IMR-90 (cell line): ENCODE measurements at regions not wholly inside any gene's neighbourhood (a gene's known extent, or its start where the extent isn't known, plus 50 kb on each side); places are given as distances from the start of the nearest gene placed in this dataset.

ENCODE experiments used
- CEBPB ChIP-seq: IDR thresholded peaks from 2 replicates; pipeline ENCODE4 v1.6.1; 2012; ENCODE audit warnings: low read depth, low read length, improper control_type of control experiment
- ELK1 ChIP-seq: fragments of 150-350 bp; IDR thresholded peaks from 2 replicates; pipeline ENCODE4 v1.6.1; 2016; ENCODE audit warnings: low read depth, mild to moderate bottlenecking, low read length, moderate library complexity, borderline replicate concordance
- MAFK ChIP-seq: IDR thresholded peaks from 2 replicates; pipeline ENCODE4 v1.6.1; 2012; ENCODE audit warnings: low read depth, low read length, improper control_type of control experiment
- MAZ ChIP-seq: IDR thresholded peaks from 2 replicates; pipeline ENCODE4 v1.6.1; 2012; ENCODE audit warnings: low read depth, mild to moderate bottlenecking, low read length, improper control_type of control experiment, moderate library complexity, borderline replicate concordance
- MXI1 ChIP-seq: IDR thresholded peaks from 2 replicates; pipeline ENCODE4 v1.6.1; 2012; ENCODE audit warnings: low read depth, mild to moderate bottlenecking, low read length, moderate library complexity, borderline replicate concordance
- NFE2L2 ChIP-seq: fragments of 150-350 bp; IDR thresholded peaks from 2 replicates; pipeline ENCODE4 v1.6.1; 2016; ENCODE audit warnings: low read depth, mild to moderate bottlenecking, low read length
- POLR2A ChIP-seq: IDR thresholded peaks from 2 replicates; pipeline ENCODE4 v1.6.1; 2012; ENCODE audit warnings: mild to moderate bottlenecking, low read depth, low read length
- RAD21 ChIP-seq: IDR thresholded peaks from 2 replicates; pipeline ENCODE4 v1.6.1; 2012; ENCODE audit warnings: low read length, improper control_type of control experiment
- RFX5 ChIP-seq: IDR thresholded peaks from 2 replicates; pipeline ENCODE4 v1.8.0; 2012; ENCODE audit warnings: low read depth, mild to moderate bottlenecking, low read length, moderate library complexity
- TF ChIP-seq, protein P1 (sequence below): conservative IDR thresholded peaks from 2 replicates; pipeline ENCODE4 v1.5.1; 2012; ENCODE audit warnings: mild to moderate bottlenecking, low read depth, low read length, improper control_type of control experiment
- TF ChIP-seq, protein P2 (sequence below): fragments of 150-350 bp; IDR thresholded peaks from 2 replicates; pipeline ENCODE4 v1.6.1; 2017; ENCODE audit warnings: mild to moderate bottlenecking, antibody characterized with exemption, low read length, low read depth

- TF ChIP-seq, protein P1, sequence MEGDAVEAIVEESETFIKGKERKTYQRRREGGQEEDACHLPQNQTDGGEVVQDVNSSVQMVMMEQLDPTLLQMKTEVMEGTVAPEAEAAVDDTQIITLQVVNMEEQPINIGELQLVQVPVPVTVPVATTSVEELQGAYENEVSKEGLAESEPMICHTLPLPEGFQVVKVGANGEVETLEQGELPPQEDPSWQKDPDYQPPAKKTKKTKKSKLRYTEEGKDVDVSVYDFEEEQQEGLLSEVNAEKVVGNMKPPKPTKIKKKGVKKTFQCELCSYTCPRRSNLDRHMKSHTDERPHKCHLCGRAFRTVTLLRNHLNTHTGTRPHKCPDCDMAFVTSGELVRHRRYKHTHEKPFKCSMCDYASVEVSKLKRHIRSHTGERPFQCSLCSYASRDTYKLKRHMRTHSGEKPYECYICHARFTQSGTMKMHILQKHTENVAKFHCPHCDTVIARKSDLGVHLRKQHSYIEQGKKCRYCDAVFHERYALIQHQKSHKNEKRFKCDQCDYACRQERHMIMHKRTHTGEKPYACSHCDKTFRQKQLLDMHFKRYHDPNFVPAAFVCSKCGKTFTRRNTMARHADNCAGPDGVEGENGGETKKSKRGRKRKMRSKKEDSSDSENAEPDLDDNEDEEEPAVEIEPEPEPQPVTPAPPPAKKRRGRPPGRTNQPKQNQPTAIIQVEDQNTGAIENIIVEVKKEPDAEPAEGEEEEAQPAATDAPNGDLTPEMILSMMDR: no peak
- TF ChIP-seq POLR2A (no peak), MXI1 (no peak), ELK1 (no peak), RAD21 (no peak), RFX5 (no peak), NFE2L2 (no peak), CEBPB (no peak), MAFK (no peak), MAZ (no peak)
- TF ChIP-seq, protein P2, sequence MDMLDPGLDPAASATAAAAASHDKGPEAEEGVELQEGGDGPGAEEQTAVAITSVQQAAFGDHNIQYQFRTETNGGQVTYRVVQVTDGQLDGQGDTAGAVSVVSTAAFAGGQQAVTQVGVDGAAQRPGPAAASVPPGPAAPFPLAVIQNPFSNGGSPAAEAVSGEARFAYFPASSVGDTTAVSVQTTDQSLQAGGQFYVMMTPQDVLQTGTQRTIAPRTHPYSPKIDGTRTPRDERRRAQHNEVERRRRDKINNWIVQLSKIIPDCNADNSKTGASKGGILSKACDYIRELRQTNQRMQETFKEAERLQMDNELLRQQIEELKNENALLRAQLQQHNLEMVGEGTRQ: no peak
These were observed 126.9 kb downstream of the SOX11 start for GRCh38 chr2:5818961-5819600.
